ENCODE measurements at regions not wholly inside any gene's neighbourhood (a gene's known extent, or its start where the extent isn't known, plus 50 kb on each side); places are given as distances from the start of the nearest gene placed in this dataset.

GRCh38 chr7:3117081-3117480 lies 73.4 kb upstream of the CARD11 start:
- TF ChIP-seq CTCF (IDR thresholded peaks at IDR 0.05), result no peak
- TF ChIP-seq POLR2AphosphoS5 (IDR thresholded peaks at IDR 0.05), result no peak
- no peak for TF ChIP-seq POLR2A (IDR thresholded peaks at IDR 0.05)
